ENCODE measurements at regions not wholly inside any gene's neighbourhood (a gene's known extent, or its start where the extent isn't known, plus 50 kb on each side); places are given as distances from the start of the nearest gene placed in this dataset.

GRCh38 chr5:57903458-57903857 is 420.8 kb upstream of the ACTBL2 start:
- TF ChIP-seq CTCF (IDR thresholded peaks at IDR 0.05; ENCODE audit: low read length) (no peak), EZH2 (IDR thresholded peaks at IDR 0.05; ENCODE audit: borderline replicate concordance, low read length) (no peak)
